ENCODE measurements at regions not wholly inside any gene's neighbourhood (a gene's known extent, or its start where the extent isn't known, plus 50 kb on each side); places are given as distances from the start of the nearest gene placed in this dataset.

- no peak for TF ChIP-seq EZH2phosphoT487 (IDR thresholded peaks at IDR 0.05; ENCODE audit: insufficient read depth, low read depth)
- TF ChIP-seq EZH2 (IDR thresholded peaks at IDR 0.05; ENCODE audit: insufficient read depth, poor library complexity, severe bottlenecking) = no peak
Observed at GRCh38 chr5:120362426-120362825, 101.7 kb upstream of the PRR16 start.

Measured in GM23248 (cell line).